ENCODE measurements at regions not wholly inside any gene's neighbourhood (a gene's known extent, or its start where the extent isn't known, plus 50 kb on each side); places are given as distances from the start of the nearest gene placed in this dataset.

DNA sequence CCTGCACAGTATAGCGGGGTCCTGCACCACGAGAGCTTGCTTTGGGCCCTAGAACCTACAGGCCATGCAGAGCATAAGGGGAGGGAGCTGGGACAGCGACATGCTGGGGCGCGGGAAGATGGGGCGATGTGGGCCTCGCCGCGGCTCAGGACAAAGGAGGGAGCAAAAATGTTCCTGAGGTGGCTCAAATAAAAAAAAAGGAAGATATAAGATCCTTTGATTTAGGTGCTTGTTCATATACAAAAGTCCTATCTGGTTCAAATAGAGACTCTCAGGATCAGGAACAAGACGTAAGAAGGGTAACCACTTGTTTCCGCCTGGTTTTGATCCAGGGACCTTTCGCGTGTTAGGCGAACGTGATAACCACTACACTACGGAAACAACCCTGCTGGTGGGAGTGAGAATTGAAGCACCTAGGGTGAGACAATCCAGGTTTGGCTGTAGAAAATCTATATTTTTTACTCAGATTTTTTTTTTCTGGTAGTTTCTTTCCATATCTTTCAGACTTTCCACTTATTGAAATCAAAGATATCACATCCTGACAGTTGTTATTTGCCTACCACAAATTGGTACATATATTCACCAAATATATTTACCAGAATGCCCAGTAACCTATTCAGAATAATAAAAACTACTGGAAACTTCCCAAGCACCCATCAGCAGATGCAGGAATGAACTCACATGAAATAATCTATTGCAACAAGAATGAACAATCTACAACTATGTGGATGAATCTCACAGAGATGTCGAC is 177.9 kb upstream of the ZNF184 start:
- TF ChIP-seq SIN3A (IDR thresholded peaks at IDR 0.05; ENCODE audit: borderline replicate concordance, insufficient read depth, low read length) (no peak), TAF1 (IDR thresholded peaks at IDR 0.05; ENCODE audit: borderline replicate concordance, insufficient read depth, low read length) (peak; percentile 47; the same call in 1 of the 2 replicates)

DNA sequence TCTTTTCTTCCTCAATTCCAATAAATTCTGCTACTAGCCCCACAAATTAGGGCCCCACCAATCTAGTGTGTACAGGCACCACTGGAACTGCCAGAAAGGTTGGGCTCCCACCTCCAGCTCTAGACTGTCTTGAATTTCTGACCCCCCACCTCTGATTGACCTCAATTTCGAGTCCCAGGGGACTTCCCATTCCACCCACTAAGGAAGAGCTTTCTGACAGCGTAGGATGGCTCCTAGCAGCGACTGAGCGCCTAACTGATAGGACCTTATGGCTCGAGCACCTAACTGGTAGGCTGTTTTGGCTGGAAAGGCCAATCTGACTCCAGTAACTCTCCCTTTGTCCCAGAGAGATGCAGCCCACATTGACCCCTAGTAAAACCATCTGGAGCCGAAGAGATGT is 171.6 kb upstream of the ZNF184 start:
- TF ChIP-seq, protein P1, sequence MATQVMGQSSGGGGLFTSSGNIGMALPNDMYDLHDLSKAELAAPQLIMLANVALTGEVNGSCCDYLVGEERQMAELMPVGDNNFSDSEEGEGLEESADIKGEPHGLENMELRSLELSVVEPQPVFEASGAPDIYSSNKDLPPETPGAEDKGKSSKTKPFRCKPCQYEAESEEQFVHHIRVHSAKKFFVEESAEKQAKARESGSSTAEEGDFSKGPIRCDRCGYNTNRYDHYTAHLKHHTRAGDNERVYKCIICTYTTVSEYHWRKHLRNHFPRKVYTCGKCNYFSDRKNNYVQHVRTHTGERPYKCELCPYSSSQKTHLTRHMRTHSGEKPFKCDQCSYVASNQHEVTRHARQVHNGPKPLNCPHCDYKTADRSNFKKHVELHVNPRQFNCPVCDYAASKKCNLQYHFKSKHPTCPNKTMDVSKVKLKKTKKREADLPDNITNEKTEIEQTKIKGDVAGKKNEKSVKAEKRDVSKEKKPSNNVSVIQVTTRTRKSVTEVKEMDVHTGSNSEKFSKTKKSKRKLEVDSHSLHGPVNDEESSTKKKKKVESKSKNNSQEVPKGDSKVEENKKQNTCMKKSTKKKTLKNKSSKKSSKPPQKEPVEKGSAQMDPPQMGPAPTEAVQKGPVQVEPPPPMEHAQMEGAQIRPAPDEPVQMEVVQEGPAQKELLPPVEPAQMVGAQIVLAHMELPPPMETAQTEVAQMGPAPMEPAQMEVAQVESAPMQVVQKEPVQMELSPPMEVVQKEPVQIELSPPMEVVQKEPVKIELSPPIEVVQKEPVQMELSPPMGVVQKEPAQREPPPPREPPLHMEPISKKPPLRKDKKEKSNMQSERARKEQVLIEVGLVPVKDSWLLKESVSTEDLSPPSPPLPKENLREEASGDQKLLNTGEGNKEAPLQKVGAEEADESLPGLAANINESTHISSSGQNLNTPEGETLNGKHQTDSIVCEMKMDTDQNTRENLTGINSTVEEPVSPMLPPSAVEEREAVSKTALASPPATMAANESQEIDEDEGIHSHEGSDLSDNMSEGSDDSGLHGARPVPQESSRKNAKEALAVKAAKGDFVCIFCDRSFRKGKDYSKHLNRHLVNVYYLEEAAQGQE (IDR thresholded peaks at IDR 0.05; ENCODE audit: insufficient read depth in 1 of 2, low read depth in 2 of 2, low read length in 2 of 2) = no peak
- TF ChIP-seq FOXP2 (optimal IDR thresholded peaks at IDR 0.05; ENCODE audit: borderline replicate concordance, extremely low read depth, extremely low read length, insufficient read depth) = no peak
- TF ChIP-seq POLR2AphosphoS5 (IDR thresholded peaks at IDR 0.05; ENCODE audit: low read depth, low read length) = no peak
- TF ChIP-seq TAF1 (IDR thresholded peaks at IDR 0.05; ENCODE audit: borderline replicate concordance, insufficient read depth, low read length) = no peak
- no peak for TF ChIP-seq SIN3A (IDR thresholded peaks at IDR 0.05; ENCODE audit: borderline replicate concordance, insufficient read depth, low read length)

DNA sequence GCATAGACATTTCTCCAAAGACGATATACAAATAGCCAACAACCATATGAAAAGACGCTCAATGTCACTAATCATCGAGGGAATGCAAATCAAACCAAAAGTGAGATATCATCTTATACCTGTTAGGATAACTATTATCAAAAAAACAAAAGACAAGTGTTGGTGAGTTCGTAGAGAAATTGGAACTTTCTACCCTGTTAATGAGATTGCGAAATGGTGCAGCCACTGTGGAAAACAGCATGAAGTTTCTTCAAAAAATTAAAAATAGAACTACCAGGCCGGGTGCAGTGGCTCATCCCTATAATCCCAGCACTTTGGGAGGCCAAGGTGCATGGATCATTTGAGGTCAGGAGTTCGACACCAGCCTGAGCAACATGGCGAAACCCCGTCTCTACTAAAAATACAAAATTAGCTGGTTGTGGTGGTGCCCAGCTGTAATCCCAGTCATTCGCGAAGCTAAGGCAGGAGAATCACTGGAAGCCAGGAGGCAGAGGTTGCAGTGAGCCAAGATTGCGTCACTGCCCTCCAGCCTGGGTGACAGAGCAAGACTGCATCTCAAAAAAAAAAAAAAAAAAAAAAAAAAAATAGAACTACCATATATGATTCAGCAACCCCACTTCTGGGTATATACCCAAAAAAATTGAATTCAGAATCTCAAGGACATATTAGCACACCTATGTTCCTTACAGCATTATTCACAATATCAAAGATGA is 170.0 kb upstream of the ZNF184 start:
- TF ChIP-seq POLR2AphosphoS5 (IDR thresholded peaks at IDR 0.05; ENCODE audit: low read depth, low read length) = no peak
- TF ChIP-seq FOXP2 (optimal IDR thresholded peaks at IDR 0.05; ENCODE audit: borderline replicate concordance, extremely low read depth, extremely low read length, insufficient read depth) = no peak
- TF ChIP-seq SIN3A (IDR thresholded peaks at IDR 0.05; ENCODE audit: borderline replicate concordance, insufficient read depth, low read length) = no peak
- TF ChIP-seq, protein P1 (IDR thresholded peaks at IDR 0.05; ENCODE audit: insufficient read depth in 1 of 2, low read depth in 2 of 2, low read length in 2 of 2) = no peak
- no peak for TF ChIP-seq TAF1 (IDR thresholded peaks at IDR 0.05; ENCODE audit: borderline replicate concordance, insufficient read depth, low read length)

DNA sequence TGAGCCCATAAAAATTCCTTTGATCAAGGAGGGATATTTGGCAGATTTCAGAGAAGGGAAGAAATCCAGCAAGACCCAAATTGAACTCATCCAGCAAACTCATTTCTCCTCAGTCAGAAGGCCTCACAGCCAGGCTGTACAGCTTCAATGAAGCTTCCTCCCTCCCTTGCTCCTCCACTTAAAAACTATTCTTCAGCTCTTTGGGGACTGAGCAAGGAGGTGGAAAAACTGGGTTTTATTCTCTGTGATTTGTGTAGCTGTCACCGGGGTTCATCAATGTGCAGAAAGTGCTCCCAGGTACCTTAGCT is 158.7 kb upstream of the ZNF184 start:
- TF ChIP-seq TAF1 (IDR thresholded peaks at IDR 0.05; ENCODE audit: borderline replicate concordance, insufficient read depth, low read length) (no peak), FOXP2 (optimal IDR thresholded peaks at IDR 0.05; ENCODE audit: borderline replicate concordance, extremely low read depth, extremely low read length, insufficient read depth) (no peak), POLR2AphosphoS5 (IDR thresholded peaks at IDR 0.05; ENCODE audit: low read depth, low read length) (no peak), SIN3A (IDR thresholded peaks at IDR 0.05; ENCODE audit: borderline replicate concordance, insufficient read depth, low read length) (no peak)
- TF ChIP-seq, protein P1 (IDR thresholded peaks at IDR 0.05; ENCODE audit: insufficient read depth in 1 of 2, low read depth in 2 of 2, low read length in 2 of 2) = no peak

DNA sequence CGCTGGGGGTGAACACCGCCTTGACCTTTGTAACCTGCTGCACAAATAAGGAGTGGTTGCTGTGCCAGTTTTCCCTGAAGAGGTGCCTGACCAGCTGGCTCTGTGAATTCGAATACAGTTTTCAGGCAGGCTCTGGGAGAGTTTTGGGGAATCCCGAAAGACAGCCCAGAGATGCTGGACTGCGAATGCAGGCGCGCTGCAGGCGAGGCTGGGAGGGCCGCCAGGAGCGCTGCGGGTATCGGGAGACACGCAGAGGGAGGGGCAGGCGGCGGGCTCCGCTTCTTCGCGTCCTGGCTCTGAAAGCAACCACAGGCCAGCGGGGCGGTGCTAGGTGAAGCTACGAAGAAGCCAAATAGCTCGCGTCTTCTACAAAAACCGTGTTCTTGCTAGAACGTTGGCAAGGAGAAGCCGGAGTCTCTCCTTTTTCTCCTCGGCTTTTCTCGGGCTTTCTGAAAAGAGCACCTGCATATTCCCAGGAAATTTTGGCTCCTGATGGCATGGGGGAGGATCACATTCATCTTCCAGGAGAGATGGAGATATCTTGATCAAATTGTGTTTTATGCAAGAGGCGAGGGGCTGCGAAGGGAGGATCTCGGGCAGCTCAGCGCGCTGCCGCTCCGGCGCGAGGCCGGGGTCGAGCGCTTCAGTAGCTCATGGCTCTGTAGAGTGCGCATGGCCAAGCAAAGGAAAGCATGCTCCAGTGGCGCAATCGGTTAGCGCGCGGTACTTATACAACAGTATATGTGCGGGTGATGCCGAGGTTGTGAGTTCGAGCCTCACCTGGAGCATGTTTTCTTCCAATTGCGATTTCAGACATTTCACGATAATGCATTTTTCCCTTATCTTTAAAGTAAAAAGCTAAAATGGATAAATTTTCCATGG is 158.1 kb upstream of the ZNF184 start:
- no peak for TF ChIP-seq FOXP2 (optimal IDR thresholded peaks at IDR 0.05; ENCODE audit: borderline replicate concordance, extremely low read depth, extremely low read length, insufficient read depth)
- TF ChIP-seq SIN3A (IDR thresholded peaks at IDR 0.05; ENCODE audit: borderline replicate concordance, insufficient read depth, low read length) = no peak
- no peak for TF ChIP-seq TAF1 (IDR thresholded peaks at IDR 0.05; ENCODE audit: borderline replicate concordance, insufficient read depth, low read length)
- TF ChIP-seq, protein P1 (IDR thresholded peaks at IDR 0.05; ENCODE audit: insufficient read depth in 1 of 2, low read depth in 2 of 2, low read length in 2 of 2) = no peak
- TF ChIP-seq POLR2AphosphoS5 (IDR thresholded peaks at IDR 0.05; ENCODE audit: low read depth, low read length) = no peak
